ENCODE measurements at regions not wholly inside any gene's neighbourhood (a gene's known extent, or its start where the extent isn't known, plus 50 kb on each side); places are given as distances from the start of the nearest gene placed in this dataset.

GRCh38 chr2:139237023-139237422 lies 456.8 kb upstream of the NXPH2 start:
- TF ChIP-seq, protein P1, sequence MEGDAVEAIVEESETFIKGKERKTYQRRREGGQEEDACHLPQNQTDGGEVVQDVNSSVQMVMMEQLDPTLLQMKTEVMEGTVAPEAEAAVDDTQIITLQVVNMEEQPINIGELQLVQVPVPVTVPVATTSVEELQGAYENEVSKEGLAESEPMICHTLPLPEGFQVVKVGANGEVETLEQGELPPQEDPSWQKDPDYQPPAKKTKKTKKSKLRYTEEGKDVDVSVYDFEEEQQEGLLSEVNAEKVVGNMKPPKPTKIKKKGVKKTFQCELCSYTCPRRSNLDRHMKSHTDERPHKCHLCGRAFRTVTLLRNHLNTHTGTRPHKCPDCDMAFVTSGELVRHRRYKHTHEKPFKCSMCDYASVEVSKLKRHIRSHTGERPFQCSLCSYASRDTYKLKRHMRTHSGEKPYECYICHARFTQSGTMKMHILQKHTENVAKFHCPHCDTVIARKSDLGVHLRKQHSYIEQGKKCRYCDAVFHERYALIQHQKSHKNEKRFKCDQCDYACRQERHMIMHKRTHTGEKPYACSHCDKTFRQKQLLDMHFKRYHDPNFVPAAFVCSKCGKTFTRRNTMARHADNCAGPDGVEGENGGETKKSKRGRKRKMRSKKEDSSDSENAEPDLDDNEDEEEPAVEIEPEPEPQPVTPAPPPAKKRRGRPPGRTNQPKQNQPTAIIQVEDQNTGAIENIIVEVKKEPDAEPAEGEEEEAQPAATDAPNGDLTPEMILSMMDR (IDR thresholded peaks at IDR 0.05), result no peak
- TF ChIP-seq POLR2A (IDR thresholded peaks at IDR 0.05), result no peak
